ENCODE measurements at regions not wholly inside any gene's neighbourhood (a gene's known extent, or its start where the extent isn't known, plus 50 kb on each side); places are given as distances from the start of the nearest gene placed in this dataset.

DNA sequence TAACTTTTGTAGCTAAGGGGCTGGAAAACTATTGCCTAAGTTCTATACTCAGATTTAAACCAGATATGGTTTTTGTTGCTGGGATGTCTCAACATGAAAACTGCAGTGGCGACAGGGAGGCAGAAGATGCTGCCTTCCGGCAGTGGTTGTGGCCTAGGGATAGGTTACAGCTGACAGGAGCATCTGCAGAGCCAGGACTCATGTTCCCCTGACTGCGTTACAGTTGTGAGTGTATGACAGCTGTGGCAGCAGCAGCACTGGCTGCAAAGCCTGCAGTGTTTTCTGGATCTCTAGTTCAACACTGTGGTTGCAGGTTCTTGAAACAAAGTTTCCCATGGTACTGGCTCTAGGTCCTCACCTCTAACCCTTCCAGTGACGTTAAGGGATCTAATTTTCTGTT, 498.8 kb upstream of the CDH18 start:
- Histone ChIP-seq H3K27me3 (no peaks in the 10 kb centered on the region), H3K36me3 (no peaks in the 10 kb centered on the region), H3K27ac (no peak overlapping the region), H3K4me3 (ENCODE audit: low read depth in 1 of 2, low read length in 1 of 2) (no peak overlapping the region), H3K9me3 (no peaks in the 10 kb centered on the region), H3K4me1 (ENCODE audit: control insufficient read depth in 1 of 2, insufficient read depth in 1 of 2, low read depth in 1 of 2, low read length in 1 of 2) (no peaks in the 10 kb centered on the region)
- TF ChIP-seq, protein P1, sequence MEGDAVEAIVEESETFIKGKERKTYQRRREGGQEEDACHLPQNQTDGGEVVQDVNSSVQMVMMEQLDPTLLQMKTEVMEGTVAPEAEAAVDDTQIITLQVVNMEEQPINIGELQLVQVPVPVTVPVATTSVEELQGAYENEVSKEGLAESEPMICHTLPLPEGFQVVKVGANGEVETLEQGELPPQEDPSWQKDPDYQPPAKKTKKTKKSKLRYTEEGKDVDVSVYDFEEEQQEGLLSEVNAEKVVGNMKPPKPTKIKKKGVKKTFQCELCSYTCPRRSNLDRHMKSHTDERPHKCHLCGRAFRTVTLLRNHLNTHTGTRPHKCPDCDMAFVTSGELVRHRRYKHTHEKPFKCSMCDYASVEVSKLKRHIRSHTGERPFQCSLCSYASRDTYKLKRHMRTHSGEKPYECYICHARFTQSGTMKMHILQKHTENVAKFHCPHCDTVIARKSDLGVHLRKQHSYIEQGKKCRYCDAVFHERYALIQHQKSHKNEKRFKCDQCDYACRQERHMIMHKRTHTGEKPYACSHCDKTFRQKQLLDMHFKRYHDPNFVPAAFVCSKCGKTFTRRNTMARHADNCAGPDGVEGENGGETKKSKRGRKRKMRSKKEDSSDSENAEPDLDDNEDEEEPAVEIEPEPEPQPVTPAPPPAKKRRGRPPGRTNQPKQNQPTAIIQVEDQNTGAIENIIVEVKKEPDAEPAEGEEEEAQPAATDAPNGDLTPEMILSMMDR (IDR thresholded peaks at IDR 0.05), result no peak

DNA sequence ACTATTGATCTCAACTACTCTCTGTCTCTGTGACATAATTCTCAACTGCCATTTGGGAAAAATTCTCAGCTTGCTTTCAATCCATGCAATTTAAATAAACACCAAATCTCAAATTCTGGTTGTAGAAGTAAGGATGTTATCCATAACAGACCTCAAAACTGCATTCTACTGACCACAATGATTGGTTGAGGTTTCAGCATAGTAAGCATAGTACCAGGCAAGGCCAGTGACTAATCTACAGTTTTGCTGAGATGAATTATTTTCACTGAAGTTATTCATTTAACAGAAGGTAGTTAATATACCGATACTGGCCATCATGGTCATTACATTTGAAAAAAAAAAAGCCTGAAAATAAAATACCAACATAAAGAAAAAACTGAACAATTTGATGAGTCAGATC, 488.0 kb upstream of the CDH18 start:
- Histone ChIP-seq H3K27me3 (no peaks in the 10 kb centered on the region), H3K9me3 (no peaks in the 10 kb centered on the region), H3K4me3 (ENCODE audit: low read depth in 1 of 2, low read length in 1 of 2) (no peak overlapping the region), H3K4me1 (ENCODE audit: control insufficient read depth in 1 of 2, insufficient read depth in 1 of 2, low read depth in 1 of 2, low read length in 1 of 2) (no peaks in the 10 kb centered on the region), H3K36me3 (no peaks in the 10 kb centered on the region), H3K27ac (no peak overlapping the region)
- TF ChIP-seq, protein P1 (IDR thresholded peaks at IDR 0.05), result no peak

DNA sequence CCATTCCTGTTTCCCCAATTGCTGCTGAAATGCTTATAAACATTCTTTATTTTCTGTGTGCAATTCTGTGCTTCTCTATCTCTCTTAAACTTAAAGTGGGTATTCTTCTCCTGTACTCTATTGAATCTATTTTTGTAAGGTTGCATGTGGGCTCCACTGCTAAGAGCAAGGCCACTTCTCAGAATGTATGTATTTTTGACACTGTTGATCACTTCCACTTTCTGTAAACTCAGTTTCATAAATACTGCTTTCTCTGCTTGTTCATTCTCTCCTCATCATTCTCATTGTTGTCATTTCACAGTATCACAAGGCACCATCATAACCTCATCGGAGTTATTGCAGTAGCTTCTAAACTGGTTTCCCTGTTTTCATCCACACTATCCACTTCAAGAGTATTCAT, 483.0 kb upstream of the CDH18 start:
- Histone ChIP-seq H3K27ac (no peak overlapping the region), H3K36me3 (no peaks in the 10 kb centered on the region), H3K27me3 (no peaks in the 10 kb centered on the region), H3K4me1 (ENCODE audit: control insufficient read depth in 1 of 2, insufficient read depth in 1 of 2, low read depth in 1 of 2, low read length in 1 of 2) (no peaks in the 10 kb centered on the region), H3K4me3 (ENCODE audit: low read depth in 1 of 2, low read length in 1 of 2) (no peak overlapping the region), H3K9me3 (no peaks in the 10 kb centered on the region)
- TF ChIP-seq, protein P1 (IDR thresholded peaks at IDR 0.05), result no peak

DNA sequence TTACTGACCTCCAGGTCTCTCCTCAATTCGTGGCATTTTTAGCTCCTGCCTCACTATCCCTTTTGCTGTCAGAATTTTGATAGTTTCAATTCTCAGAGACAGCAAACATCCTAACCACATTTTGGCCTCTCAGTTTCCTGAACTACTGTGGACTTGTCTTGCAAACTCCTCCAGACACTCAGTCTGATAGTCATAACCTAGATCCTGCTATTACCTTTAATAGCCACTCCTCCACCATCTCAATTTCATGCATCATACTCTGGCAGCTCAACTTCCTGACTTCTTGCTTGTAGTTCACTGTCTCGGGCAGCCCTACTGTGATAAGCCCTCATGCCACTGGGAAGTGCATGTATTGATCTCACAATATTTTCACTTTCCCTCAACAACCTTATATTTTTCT, 481.8 kb upstream of the CDH18 start:
- H3K27ac ChIP-seq, result no peak overlapping the region
- no peaks in the 10 kb centered on the region for H3K4me1 ChIP-seq (ENCODE audit: control insufficient read depth in 1 of 2, insufficient read depth in 1 of 2, low read depth in 1 of 2, low read length in 1 of 2)
- H3K36me3 ChIP-seq, result no peaks in the 10 kb centered on the region
- TF ChIP-seq, protein P1 (IDR thresholded peaks at IDR 0.05), result no peak
- no peak overlapping the region for H3K4me3 ChIP-seq (ENCODE audit: low read depth in 1 of 2, low read length in 1 of 2)
- H3K9me3 ChIP-seq, result no peaks in the 10 kb centered on the region
- no peaks in the 10 kb centered on the region for H3K27me3 ChIP-seq

DNA sequence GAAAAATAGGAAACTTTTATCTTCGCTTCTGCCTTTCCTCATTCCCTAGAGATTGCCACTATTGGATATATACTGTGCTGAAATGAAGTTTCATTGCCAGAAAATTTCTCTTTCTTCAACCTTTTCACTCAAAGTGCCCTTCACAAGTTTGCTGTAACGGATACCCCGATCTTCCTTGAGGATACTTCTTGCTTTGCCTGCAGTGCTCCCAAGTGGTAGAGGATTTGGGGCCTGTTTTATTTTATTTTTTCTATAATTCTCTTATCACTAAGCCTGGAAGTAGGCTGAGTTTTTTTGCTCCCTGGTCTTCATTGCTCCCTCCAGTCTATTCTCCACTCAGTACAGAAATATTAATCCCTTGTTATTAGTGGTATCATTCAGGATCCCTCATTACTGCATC, 481.4 kb upstream of the CDH18 start:
- Histone ChIP-seq H3K4me3 (ENCODE audit: low read depth in 1 of 2, low read length in 1 of 2) (no peak overlapping the region), H3K36me3 (no peaks in the 10 kb centered on the region), H3K27me3 (no peaks in the 10 kb centered on the region), H3K4me1 (ENCODE audit: control insufficient read depth in 1 of 2, insufficient read depth in 1 of 2, low read depth in 1 of 2, low read length in 1 of 2) (no peaks in the 10 kb centered on the region), H3K27ac (no peak overlapping the region), H3K9me3 (no peaks in the 10 kb centered on the region)
- TF ChIP-seq, protein P1 (IDR thresholded peaks at IDR 0.05), result no peak

DNA sequence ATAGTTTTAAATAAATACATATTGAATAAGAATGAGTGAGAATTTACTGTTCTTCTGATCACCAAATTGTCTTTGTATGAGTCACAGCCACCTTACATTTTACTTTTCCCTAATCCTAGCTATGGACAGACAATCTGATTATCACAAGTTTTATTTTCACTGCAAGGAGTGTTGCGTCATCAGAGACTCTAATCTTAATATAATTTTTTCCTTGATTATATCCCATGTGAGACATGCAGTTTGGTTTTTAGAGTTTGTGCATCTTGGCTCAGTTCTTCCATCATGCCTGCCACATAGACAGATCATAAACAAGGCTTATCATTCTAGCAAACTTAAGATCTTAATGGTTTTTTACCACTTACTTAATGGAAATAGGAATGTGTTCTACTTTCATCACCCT, 478.5 kb upstream of the CDH18 start:
- Histone ChIP-seq H3K9me3 (no peaks in the 10 kb centered on the region), H3K27me3 (no peaks in the 10 kb centered on the region), H3K4me1 (ENCODE audit: control insufficient read depth in 1 of 2, insufficient read depth in 1 of 2, low read depth in 1 of 2, low read length in 1 of 2) (no peaks in the 10 kb centered on the region), H3K27ac (no peak overlapping the region), H3K36me3 (no peaks in the 10 kb centered on the region), H3K4me3 (ENCODE audit: low read depth in 1 of 2, low read length in 1 of 2) (no peak overlapping the region)
- TF ChIP-seq, protein P1 (IDR thresholded peaks at IDR 0.05), result no peak
